OCI-LY3 (cell line): ENCODE measurements at regions not wholly inside any gene's neighbourhood (a gene's known extent, or its start where the extent isn't known, plus 50 kb on each side); places are given as distances from the start of the nearest gene placed in this dataset.
"Not testable (repeated sequence)": the region's sequence is repeated elsewhere in the genome, so short reads cannot be mapped to it uniquely, and the experiment has no call there.

ENCODE experiments used
- H2AFZ ChIP-seq: fragments of 200-600, 300-600 bp; shearing (Covaris generic); 2 replicates; pipeline ENCODE4 v1.6.0; 2014; ENCODE audit warnings: antibody characterized with exemption, low read depth, low read length
- H3K27ac ChIP-seq: fragments of 200-600, 300-600 bp; sonication (generic); 2 replicates; pipeline ENCODE4 v1.5.1; 2014; ENCODE audit warnings: mild to moderate bottlenecking, low read length, moderate library complexity, mixed read lengths
- H3K27me3 ChIP-seq: fragments of 200-600, 300-600 bp; sonication (generic); 2 replicates; pipeline ENCODE4 v1.6.1; 2014; ENCODE audit warnings: low read depth, low read length, mixed read lengths
- H3K36me3 ChIP-seq: fragments of 200-600, 300-600 bp; sonication (generic); replicated peaks from 2 replicates; pipeline ENCODE3; 2014; ENCODE audit warnings: low read depth, low read length, mixed read lengths
- H3K4me1 ChIP-seq: fragments of 300-600, 200-600 bp; sonication (generic); 2 replicates; pipeline ENCODE4 v1.6.1; 2014; ENCODE audit warnings: low read length, mixed read lengths
- H3K4me2 ChIP-seq: fragments of 200-600, 300-600 bp; sonication (generic); 2 replicates; pipeline ENCODE4 v1.6.1; 2014; ENCODE audit warnings: low read length, mixed read lengths
- H3K4me3 ChIP-seq: fragments of 300-600, 200-600 bp; sonication (generic); 2 replicates; pipeline ENCODE4 v1.5.1; 2014; ENCODE audit warnings: antibody characterized with exemption, mild to moderate bottlenecking, low read length, moderate library complexity
- H3K79me2 ChIP-seq: fragments of 300-600, 200-600 bp; shearing (Covaris generic); 2 replicates; pipeline ENCODE4 v1.6.1; 2014; ENCODE audit warnings: mild to moderate bottlenecking, low read length, mixed read lengths
- H3K9ac ChIP-seq: fragments of 300-600, 200-600 bp; shearing (Covaris generic); 2 replicates; pipeline ENCODE4 v1.6.0; 2014; ENCODE audit warnings: mild to moderate bottlenecking, low read length, moderate library complexity
- H3K9me3 ChIP-seq: fragments of 200-600, 300-600 bp; shearing (Covaris generic); 2 replicates; pipeline ENCODE4 v1.6.1; 2014; ENCODE audit warnings: low read length, mixed read lengths; ENCODE audit not compliant: insufficient read depth
- H4K20me1 ChIP-seq: fragments of 200-600, 300-600 bp; sonication (generic); 2 replicates; pipeline ENCODE4 v1.6.1; 2016; ENCODE audit warnings: low read length, mixed read lengths; ENCODE audit not compliant: insufficient read depth
- CTCF ChIP-seq: fragments of 200-600, 300-600 bp; sonication (generic); IDR thresholded peaks from 2 replicates; pipeline ENCODE4 v1.5.1; 2014; ENCODE audit warnings: antibody characterized with exemption, low read length, low read depth
- EZH2phosphoT487 ChIP-seq: fragments of 200-600 bp; shearing (Covaris generic); IDR thresholded peaks from 2 replicates; pipeline ENCODE4 v1.6.1; 2018; ENCODE audit warnings: antibody characterized with exemption, mixed run types, low read depth

- no peaks in the 10 kb centered on the region for H3K27me3 ChIP-seq
- H4K20me1 ChIP-seq, result no peaks in the 10 kb centered on the region
- H3K4me1 ChIP-seq, result no peaks in the 10 kb centered on the region
- no peaks in the 10 kb centered on the region for H3K36me3 ChIP-seq
- no peaks in the 10 kb centered on the region for H3K79me2 ChIP-seq
- H3K9ac ChIP-seq, result no peak overlapping the region
- H3K4me2 ChIP-seq, result no peak overlapping the region
- H2AFZ ChIP-seq, result no peak overlapping the region
- H3K9me3 ChIP-seq, result no peaks in the 10 kb centered on the region; the same call in 1 of the 2 replicates
- TF ChIP-seq CTCF (no peak), EZH2phosphoT487 (no peak)
- no peak overlapping the region for H3K4me3 ChIP-seq
- no peak overlapping the region for H3K27ac ChIP-seq
Observed at GRCh38 chr13:110045202-110045601, 258.8 kb upstream of the IRS2 start.

- Histone ChIP-seq H3K4me2 (no peak overlapping the region), H3K4me1 (no peaks in the 10 kb centered on the region), H3K27ac (no peak overlapping the region), H3K36me3 (no peaks in the 10 kb centered on the region), H4K20me1 (no peaks in the 10 kb centered on the region), H3K4me3 (no peak overlapping the region), H3K9me3 (no peaks in the 10 kb centered on the region; the same call in 1 of the 2 replicates), H3K79me2 (no peaks in the 10 kb centered on the region), H3K27me3 (no peaks in the 10 kb centered on the region), H3K9ac (no peak overlapping the region), H2AFZ (no peak overlapping the region)
- TF ChIP-seq CTCF, result no peak
- no peak for TF ChIP-seq EZH2phosphoT487
Observed at GRCh38 chr13:110044551-110045111, 258.2 kb upstream of the IRS2 start.

GRCh38 chr13:110042253-110042950, 256.0 kb upstream of the IRS2 start:
- H3K4me1 ChIP-seq, result no peaks in the 10 kb centered on the region
- no peaks in the 10 kb centered on the region for H4K20me1 ChIP-seq
- TF ChIP-seq EZH2phosphoT487 (no peak), CTCF (no peak)
- H3K4me2 ChIP-seq, result no peak overlapping the region
- no peaks in the 10 kb centered on the region for H3K27me3 ChIP-seq
- no peak overlapping the region for H3K4me3 ChIP-seq
- no peak overlapping the region for H2AFZ ChIP-seq
- H3K9ac ChIP-seq, result no peak overlapping the region
- no peaks in the 10 kb centered on the region for H3K79me2 ChIP-seq
- no peak overlapping the region for H3K27ac ChIP-seq
- H3K36me3 ChIP-seq, result no peaks in the 10 kb centered on the region
- no peaks in the 10 kb centered on the region; the same call in 1 of the 2 replicates for H3K9me3 ChIP-seq

- H3K36me3 ChIP-seq, H3K27me3 ChIP-seq, H4K20me1 ChIP-seq, H3K4me1 ChIP-seq, H2AFZ ChIP-seq, H3K27ac ChIP-seq, H3K4me3 ChIP-seq, H3K9ac ChIP-seq, H3K79me2 ChIP-seq, H3K4me2 ChIP-seq, H3K9me3 ChIP-seq: not testable (repeated sequence)
Observed at GRCh38 chr13:110041638-110042037, 255.3 kb upstream of the IRS2 start.
